HL-60 (cell line): ENCODE measurements at regions not wholly inside any gene's neighbourhood (a gene's known extent, or its start where the extent isn't known, plus 50 kb on each side); places are given as distances from the start of the nearest gene placed in this dataset.

Experiments used
- CTCF ChIP-seq: IDR thresholded peaks from one replicate; pipeline ENCODE4 v1.5.1; 2011; ENCODE audit warnings: low read length, control low read depth, inconsistent platforms; ENCODE audit not compliant: insufficient read depth
- SPI1 ChIP-seq: IDR thresholded peaks from 2 replicates; pipeline ENCODE4 v1.6.1; 2012; ENCODE audit warnings: low read depth, mild to moderate bottlenecking, borderline replicate concordance

- TF ChIP-seq SPI1 (no peak), CTCF (no peak)
Observed at GRCh38 chr13:30848332-30849027, 57.6 kb upstream of the MEDAG start.
